ENCODE measurements at regions not wholly inside any gene's neighbourhood (a gene's known extent, or its start where the extent isn't known, plus 50 kb on each side); places are given as distances from the start of the nearest gene placed in this dataset.

- DNase-seq (ENCODE audit: extremely low read depth, low read depth) = no peak
- TF ChIP-seq CTCF (IDR thresholded peaks at IDR 0.05; ENCODE audit: low read depth, low read length) = no peak
Measured at GRCh38 chr2:150598383-150598782, 110.9 kb upstream of the RND3 start.

- peak; percentile 77 for DNase-seq (ENCODE audit: extremely low read depth, low read depth)
- no peak for TF ChIP-seq CTCF (IDR thresholded peaks at IDR 0.05; ENCODE audit: low read depth, low read length)
Measured at GRCh38 chr2:150595803-150596470, 108.5 kb upstream of the RND3 start.

- DNase-seq (ENCODE audit: extremely low read depth, low read depth) = no peak
- no peak for TF ChIP-seq CTCF (IDR thresholded peaks at IDR 0.05; ENCODE audit: low read depth, low read length)
Measured at GRCh38 chr2:150594299-150594698, 106.8 kb upstream of the RND3 start.

GRCh38 chr2:150591496-150592285, 104.2 kb upstream of the RND3 start:
- DNase-seq (ENCODE audit: extremely low read depth, low read depth) = no peak
- no peak for TF ChIP-seq CTCF (IDR thresholded peaks at IDR 0.05; ENCODE audit: low read depth, low read length)

GRCh38 chr2:150589681-150590080, 102.2 kb upstream of the RND3 start:
- TF ChIP-seq CTCF (IDR thresholded peaks at IDR 0.05; ENCODE audit: low read depth, low read length) = no peak
- DNase-seq (ENCODE audit: extremely low read depth, low read depth) = no peak

- TF ChIP-seq CTCF (IDR thresholded peaks at IDR 0.05; ENCODE audit: low read depth, low read length) = no peak
- no peak for DNase-seq (ENCODE audit: extremely low read depth, low read depth)
Measured at GRCh38 chr2:150588506-150588870, 101.0 kb upstream of the RND3 start.

Data from AG09319 (cell line).